K562 (cell line): ENCODE measurements at regions not wholly inside any gene's neighbourhood (a gene's known extent, or its start where the extent isn't known, plus 50 kb on each side); places are given as distances from the start of the nearest gene placed in this dataset.

Experiments used
- ATAC-seq: fragments of 200-7000 bp; cut with Tn5 transposase; 3 replicates; pipeline ENCODE4 v1.9.1; 2020; ENCODE audit warnings: moderate library complexity
- BruUV-seq: library from RNA; stranded (reverse); fragments of 400-500 nt; replicated peaks from 2 replicates; lab custom pipeline; 2021; lab: Mats Ljungman, UMichigan
- CTCF ChIA-PET: fragments of 300-600 bp; formaldehyde crosslinking; extraction: SDS; loops from one replicate; lab custom pipeline; 2021; ENCODE audit warnings: low intra/inter-chr PET ratio; lab: Yijun Ruan, JAX
- POLR2A ChIA-PET: fragments of 300-600, 350-650 bp; sonication (Branson Sonifier 250); formaldehyde crosslinking; extraction: SDS; loops from one replicate; lab custom pipeline; 2021; ENCODE audit warnings: antibody characterized with exemption, inconsistent platforms; lab: Yijun Ruan, JAX
- DNase-seq, 4 experiments: peaks; one replicate each; pipeline versions ENCODE4 v3.0.0 to v3.0.0-alpha.2; 2011 to 2018; ENCODE audit warnings: low spot score in 3 of 4, mixed read lengths in 3 of 4; ENCODE audit errors: extremely low read depth in 1 of 4
- FAIRE-seq: peaks from 2 replicates; lab custom pipeline; 2011; peaks lifted over from hg19 to GRCh38; lab: Jason Lieb, UNC
- H2AFZ ChIP-seq: 2 replicates; pipeline ENCODE4 v1.6.0; 2011; ENCODE audit warnings: low read depth, low read length, control low read depth, inconsistent platforms
- H3K27ac ChIP-seq: fragments of 200-600 bp; 3 replicates; pipeline ENCODE4 v1.8.0; 2011; ENCODE audit warnings: low read depth, mild to moderate bottlenecking, control low read depth, inconsistent platforms, low read length, moderate library complexity, mixed read lengths; ENCODE audit errors: extremely low read depth
- H3K27me3 ChIP-seq, 2 experiments: fragments of 300-600 bp in 1 of 2; 2 replicates in 1 of 2; 3 replicates in 1 of 2; pipeline versions ENCODE4 v1.6.0 to v1.8.0; 2011; ENCODE audit warnings: inconsistent platforms in 2 of 2, low read length in 2 of 2, mild to moderate bottlenecking in 1 of 2, mixed read lengths in 1 of 2, moderate library complexity in 1 of 2; ENCODE audit not compliant: control insufficient read depth in 2 of 2, insufficient read depth in 2 of 2
- H3K36me3 ChIP-seq: fragments of 300-600 bp; 3 replicates; pipeline ENCODE4 v1.8.0; 2011; ENCODE audit warnings: mild to moderate bottlenecking, low read length, inconsistent platforms; ENCODE audit not compliant: control insufficient read depth, insufficient read depth
- H3K4me1 ChIP-seq, 2 experiments: fragments of 200-600 bp in 1 of 2; replicated peaks in 1 of 2; 2 replicates in 1 of 2; 3 replicates in 1 of 2; pipeline versions ENCODE4 v1.5.1 to v1.8.0; 2011; ENCODE audit warnings: inconsistent platforms in 2 of 2, low read length in 2 of 2, mild to moderate bottlenecking in 1 of 2, mixed read lengths in 1 of 2, moderate library complexity in 1 of 2; ENCODE audit not compliant: control insufficient read depth in 2 of 2, insufficient read depth in 2 of 2
- H3K4me2 ChIP-seq: 2 replicates; pipeline ENCODE4 v1.6.1; 2011; ENCODE audit warnings: low read length, control low read depth, inconsistent platforms, mixed read lengths; ENCODE audit not compliant: insufficient read depth
- H3K4me3 ChIP-seq: fragments of 200-600 bp; sonication (generic), shearing (Covaris generic); 2 replicates; pipeline ENCODE4 v1.5.1; 2016; ENCODE audit warnings: control low read depth, inconsistent platforms
- H3K79me2 ChIP-seq: fragments of 200-600 bp; 3 replicates; pipeline ENCODE4 v1.8.0; 2011; ENCODE audit warnings: low read length, inconsistent platforms; ENCODE audit not compliant: control insufficient read depth, insufficient read depth
- H3K9ac ChIP-seq, 2 experiments: 2 replicates each; pipeline versions ENCODE4 v1.6.0 to v1.6.1; 2011; ENCODE audit warnings: low read depth in 2 of 2, low read length in 2 of 2, control low read depth in 1 of 2, inconsistent platforms in 1 of 2, mild to moderate bottlenecking in 1 of 2, mixed read lengths in 1 of 2; ENCODE audit not compliant: insufficient read depth in 1 of 2
- H3K9me1 ChIP-seq: one replicate; pipeline ENCODE4 v1.6.0; 2011; ENCODE audit warnings: inconsistent platforms, mild to moderate bottlenecking, low read length, moderate library complexity; ENCODE audit not compliant: control insufficient read depth, insufficient read depth
- H3K9me3 ChIP-seq: replicated peaks from 2 replicates; pipeline ENCODE4 v1.5.1; 2011; ENCODE audit warnings: low read depth, low read length, inconsistent platforms; ENCODE audit not compliant: control insufficient read depth, insufficient read depth
- H4K20me1 ChIP-seq: replicated peaks from 2 replicates; pipeline ENCODE4 v1.6.1; 2011; ENCODE audit warnings: low read length, inconsistent platforms, mixed read lengths; ENCODE audit not compliant: control insufficient read depth, insufficient read depth
- ARID1B ChIP-seq: fragments of 450-650 bp; IDR thresholded peaks from 2 replicates; pipeline ENCODE4 v1.6.1; 2016; ENCODE audit warnings: antibody characterized with exemption, mild to moderate bottlenecking, inconsistent platforms
- HINFP ChIP-seq: fragments of 450-650 bp; conservative IDR thresholded peaks from 2 replicates; pipeline ENCODE4 v1.6.1; 2016; ENCODE audit warnings: missing genetic modification characterization, low read depth, mild to moderate bottlenecking, control low read depth, missing compliant biosample characterization
- HNRNPL ChIP-seq: fragments of 200-400 bp; formaldehyde crosslinking; IDR thresholded peaks from 2 replicates; pipeline ENCODE4 v1.6.1; 2017; ENCODE audit warnings: low read depth, mild to moderate bottlenecking, low read length
- MLLT1 ChIP-seq, 2 experiments: fragments of 450-650 bp; IDR thresholded peaks; 2 replicates each; pipeline ENCODE4 v1.6.1; 2016
- MYC ChIP-seq, 2 experiments: fragments of 250-450 bp in 1 of 2; sonication (Bioruptor Pico) in 1 of 2; IDR thresholded peaks; 2 replicates each; pipeline versions ENCODE4 v1.5.1 to v1.6.1; 2012 to 2021; ENCODE audit warnings: low read depth in 2 of 2, borderline replicate concordance in 1 of 2, improper control_type of control experiment in 1 of 2, low read length in 1 of 2, mild to moderate bottlenecking in 1 of 2, moderate library complexity in 1 of 2
- SMARCB1 ChIP-seq: IDR thresholded peaks from 2 replicates; pipeline ENCODE4 v1.6.1; 2011; ENCODE audit warnings: improper control_type of control experiment, low read depth; ENCODE audit not compliant: insufficient read length
- ZNF589 ChIP-seq: fragments of 200-800 bp; sonication (Bioruptor generic); IDR thresholded peaks from 2 replicates; pipeline ENCODE4 v1.6.1; 2016; ENCODE audit warnings: low read depth, missing genetic modification characterization, missing compliant biosample characterization
- WGBS: fragments of 100-300 bp; shearing (Covaris generic); methylation state at CpG from one replicate; pipeline ENCODE4 v1.1.6; 2016; ENCODE audit warnings: low coverage, mixed read lengths; ENCODE audit not compliant: insufficient coverage; ENCODE audit errors: missing lambda C conversion rate; 5-methylcytosine and 5-hydroxymethylcytosine counted together
- in situ Hi-C: fragments of 300-500 bp; cut with MboI; formaldehyde crosslinking; loops from 4 replicates; pipeline ENCODE4 v1.15.0; 2018; ENCODE audit warnings: inconsistent platforms, mixed read lengths
- intact Hi-C: fragments of 100-400 bp; cut with micrococcal nuclease; formaldehyde crosslinking; loops from 2 replicates; pipeline ENCODE4 v1.14.2; 2022

GRCh38 chr22:49636649-49637048 lies 191.0 kb downstream of the BRD1 start:
- intact Hi-C loops: no loop called here
- Histone ChIP-seq H3K36me3 (peaks cover 15% of the 10 kb centered on the region; the same call in 1 of the 3 replicates), H3K27me3 (no peaks in the 10 kb centered on the region), H3K27ac (no peak overlapping the region), H3K4me2 (no peak overlapping the region), H4K20me1 (peaks cover 18% of the 10 kb centered on the region), H2AFZ (no peak overlapping the region), H3K9me1 (peaks cover 3% of the 10 kb centered on the region), H3K9me3 (no peaks in the 10 kb centered on the region), H3K9ac (no peak overlapping the region), H3K79me2 (peaks cover 84% of the 10 kb centered on the region), H3K4me3 (no peak overlapping the region), H3K4me1 (peaks cover 0 to 42% of the 10 kb centered on the region in 2 experiments; a peak in 2 of 5 replicates)
- DNase-seq: no peak
- CTCF ChIA-PET: no interaction called here
- POLR2A ChIA-PET: no interaction called here
- in situ Hi-C loops: no loop called here
- no peak for FAIRE-seq
- ATAC-seq: no peak
- no peak for TF ChIP-seq HNRNPL
- 95% methylated on average over 5 of the region's 17 CpGs for WGBS
- no TSS peak for BruUV-seq

- ATAC-seq: no peak
- no peak for DNase-seq
Measured at GRCh38 chr22:49636214-49636613, 191.5 kb downstream of the BRD1 start.

More at GRCh38 chr22:49636214-49636613, 191.5 kb downstream of the BRD1 start:
- BruUV-seq: no TSS peak
- ChIA-PET CTCF (no interaction called here), POLR2A (no interaction called here)
- Histone ChIP-seq H2AFZ (no peak overlapping the region), H3K27ac (no peak overlapping the region), H3K4me1 (peaks cover 0 to 46% of the 10 kb centered on the region in 2 experiments; a peak in 2 of 5 replicates), H4K20me1 (peaks cover 18% of the 10 kb centered on the region), H3K9me3 (no peaks in the 10 kb centered on the region), H3K9ac (no peak overlapping the region), H3K79me2 (peaks cover 84% of the 10 kb centered on the region), H3K36me3 (peaks cover 15% of the 10 kb centered on the region; the same call in 1 of the 3 replicates), H3K27me3 (no peaks in the 10 kb centered on the region), H3K9me1 (peaks cover 3% of the 10 kb centered on the region), H3K4me3 (no peak overlapping the region), H3K4me2 (no peak overlapping the region)
- in situ Hi-C loops (no loop called here), intact Hi-C loops (no loop called here)
- FAIRE-seq: no peak
- WGBS: 90% methylated on average over 6 of the region's 10 CpGs
- TF ChIP-seq MLLT1 (IDR thresholded peaks at IDR 0.05) (no peak), ZNF589 (CRISPR knock-in tag) (no peak), SMARCB1 (no peak), HINFP (tag) (no peak), MYC (IDR thresholded peaks at IDR 0.05; ENCODE audit: low read depth, low read length) (no peak), MYC (CRISPR knock-in tag; IDR thresholded peaks at IDR 0.05; ENCODE audit: borderline replicate concordance, low read depth) (no peak), ARID1B (no peak)
